Glomerular visceral epithelial cell (primary cell): ENCODE measurements at regions not wholly inside any gene's neighbourhood (a gene's known extent, or its start where the extent isn't known, plus 50 kb on each side); places are given as distances from the start of the nearest gene placed in this dataset.
"Not testable (repeated sequence)": the region's sequence is repeated elsewhere in the genome, so short reads cannot be mapped to it uniquely, and the experiment has no call there.

Source experiments
- DNase-seq: peaks from one replicate; pipeline ENCODE4 v3.0.0-alpha.2; 2016; ENCODE audit errors: extremely low spot score

DNA sequence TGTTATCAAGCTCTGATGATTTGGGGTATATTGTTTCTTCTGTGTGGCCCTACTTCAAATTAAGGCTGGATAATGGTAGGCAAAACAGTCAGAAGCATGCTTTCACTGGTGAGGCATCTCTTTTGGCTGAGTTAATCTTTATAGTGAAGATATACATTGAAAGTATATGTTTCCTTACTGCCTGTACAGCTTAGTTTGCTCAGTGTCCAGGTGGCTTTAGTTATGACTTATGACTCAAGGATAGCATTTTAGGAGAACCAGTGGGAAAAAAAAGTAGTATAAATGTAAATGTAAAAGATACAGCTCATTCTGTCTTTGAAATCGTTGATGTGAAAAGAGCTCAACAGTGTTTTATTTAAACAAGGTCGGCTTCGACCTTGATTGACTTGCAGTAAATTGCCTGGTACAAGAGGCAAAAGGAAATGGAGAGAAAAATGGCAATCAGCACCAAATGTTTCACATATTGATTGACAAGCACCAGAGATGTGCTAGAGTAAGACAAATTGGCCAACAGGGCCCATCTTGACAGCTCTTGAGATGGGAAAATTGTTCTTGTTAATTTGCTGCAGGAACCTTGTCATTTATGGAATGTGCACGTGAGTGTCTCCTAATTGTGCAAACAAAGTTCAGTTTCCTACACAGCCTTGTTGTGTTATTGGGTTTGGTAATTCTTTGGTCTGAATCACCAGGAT is 447.4 kb upstream of the WWC1 start:
- no peak for DNase-seq

DNA sequence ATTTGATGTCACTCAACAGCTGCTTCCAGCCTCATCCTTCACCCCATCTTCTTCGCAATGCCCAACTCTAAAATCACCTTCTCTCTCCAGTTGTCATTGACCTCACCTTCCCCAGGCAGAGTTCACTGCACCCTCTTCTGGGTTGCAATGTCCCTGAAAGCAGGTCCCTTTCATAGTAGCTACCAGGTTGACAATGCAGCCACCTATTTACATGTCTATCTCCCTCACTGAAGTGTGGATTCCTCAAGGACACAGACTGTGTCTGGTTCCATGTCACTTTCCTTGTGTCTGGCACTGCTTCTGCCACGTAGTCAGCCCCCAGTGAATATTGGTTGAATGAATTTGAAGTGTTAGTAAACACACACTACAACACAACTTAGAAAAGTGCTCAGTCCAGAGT is 445.5 kb upstream of the WWC1 start:
- no peak for DNase-seq

DNA sequence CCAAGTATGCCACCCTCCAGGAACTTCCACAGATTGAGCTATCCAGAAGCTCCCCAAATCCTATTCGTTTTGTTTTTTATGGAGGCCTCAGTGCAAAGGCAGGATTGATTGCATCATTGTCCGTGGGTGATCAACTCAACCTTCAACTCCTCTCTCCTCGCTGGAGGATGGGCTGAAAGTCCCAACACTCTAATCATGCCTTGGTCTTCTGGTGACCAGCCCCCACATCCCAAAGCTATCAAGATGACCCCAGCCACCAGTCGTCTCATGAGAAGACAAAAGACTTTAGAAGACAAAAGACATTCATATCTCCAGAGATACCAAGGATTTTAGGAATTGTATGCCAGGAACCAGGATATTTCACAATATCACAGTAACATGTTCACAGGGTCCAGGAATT is 441.6 kb upstream of the WWC1 start:
- DNase-seq: no peak

DNA sequence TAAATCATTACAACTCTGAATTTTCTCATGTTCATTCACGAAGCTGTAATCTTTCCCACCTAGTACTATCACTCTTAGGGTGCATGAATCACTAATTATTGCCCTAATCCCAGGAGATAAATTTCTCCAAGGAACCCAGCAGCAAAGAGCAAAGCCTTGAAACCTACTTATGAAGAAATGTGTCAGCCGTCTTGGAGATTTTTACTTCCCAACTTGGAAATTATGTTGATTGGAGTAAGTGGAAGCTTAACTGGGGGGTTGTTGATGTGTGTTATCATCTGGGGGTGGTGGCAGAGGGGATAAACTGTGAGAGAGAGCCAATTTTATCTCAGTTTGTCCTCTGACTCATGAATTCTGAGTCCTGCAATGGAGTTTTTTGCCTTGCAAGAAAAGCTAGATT is 440.5 kb upstream of the WWC1 start:
- DNase-seq: no peak

DNA sequence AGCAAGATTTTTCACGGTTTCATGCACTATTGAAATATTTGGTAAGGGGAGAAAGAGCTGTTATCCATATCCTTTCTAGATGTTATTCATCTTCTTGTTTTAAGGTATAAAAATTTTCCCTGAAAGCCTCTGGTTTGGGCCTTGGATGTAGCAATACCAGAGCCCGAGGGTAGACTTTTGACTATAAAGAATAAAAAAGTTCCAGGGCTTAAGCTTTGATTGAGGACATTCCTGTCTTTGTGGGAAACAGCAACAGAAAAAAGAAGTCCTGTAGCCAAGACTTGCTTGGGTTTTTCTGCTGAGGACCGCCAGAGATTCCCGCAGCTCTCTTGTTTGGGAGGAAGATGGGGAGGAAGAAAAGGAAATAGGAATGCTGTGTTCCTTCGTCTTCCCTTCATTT is 440.0 kb upstream of the WWC1 start:
- no peak for DNase-seq

DNA sequence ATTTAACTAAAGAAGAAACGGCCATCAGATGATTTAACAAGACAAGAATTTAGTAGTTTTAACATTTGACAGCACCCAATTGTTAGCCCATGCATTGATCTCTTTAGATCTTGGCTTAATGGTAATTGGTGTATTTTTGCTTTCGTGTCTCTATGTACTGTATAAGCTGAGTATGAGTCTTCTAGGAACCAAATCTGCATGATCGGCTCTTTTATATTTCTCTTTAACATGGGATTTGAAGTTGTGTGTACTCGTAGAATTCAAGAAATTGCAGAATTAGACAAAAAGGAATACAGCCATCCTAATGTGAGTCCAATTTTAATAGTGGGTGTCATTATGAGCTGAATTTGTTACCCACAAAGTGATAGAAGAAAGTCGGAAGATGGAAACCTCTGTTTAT is 438.9 kb upstream of the WWC1 start:
- no peak for DNase-seq

DNA sequence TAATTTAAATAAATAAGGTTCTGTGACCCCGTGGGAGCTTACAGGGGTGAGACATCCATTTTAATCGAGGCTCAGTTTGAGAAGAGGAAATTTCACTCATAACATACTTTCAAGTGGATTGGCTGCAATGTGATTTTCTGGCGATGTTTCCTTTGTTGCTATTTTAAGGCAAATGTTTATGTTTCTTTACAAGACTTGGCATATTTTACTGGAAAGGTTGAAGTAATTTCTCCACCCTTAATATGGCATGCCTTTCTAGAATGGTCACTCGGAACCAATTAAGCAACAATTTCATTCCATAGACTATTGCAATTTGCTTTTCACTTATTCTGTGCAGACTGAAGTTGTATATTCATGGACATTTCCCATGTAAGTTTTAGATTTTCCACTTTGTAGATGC is 438.0 kb upstream of the WWC1 start:
- no peak for DNase-seq

DNA sequence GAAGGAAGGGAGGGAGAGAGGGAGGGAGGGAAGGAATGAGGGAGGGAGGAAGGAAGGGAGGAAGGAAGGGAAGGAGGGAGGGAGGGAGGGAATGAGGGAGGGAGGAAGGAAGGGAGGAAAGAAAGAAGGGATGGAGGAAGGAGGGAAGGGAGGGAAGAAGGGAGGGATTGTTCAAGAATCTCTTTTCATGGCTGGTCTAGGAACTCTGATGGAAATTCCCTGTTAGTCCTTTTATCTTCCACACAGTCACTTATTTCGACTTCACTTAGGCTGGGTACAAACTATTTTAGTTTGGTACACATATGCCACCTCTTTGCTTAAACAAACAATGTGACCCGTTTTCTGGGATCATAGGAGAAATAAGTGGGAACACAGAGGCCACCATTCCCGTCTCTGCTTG is 435.6 kb upstream of the WWC1 start:
- DNase-seq: no peak

DNA sequence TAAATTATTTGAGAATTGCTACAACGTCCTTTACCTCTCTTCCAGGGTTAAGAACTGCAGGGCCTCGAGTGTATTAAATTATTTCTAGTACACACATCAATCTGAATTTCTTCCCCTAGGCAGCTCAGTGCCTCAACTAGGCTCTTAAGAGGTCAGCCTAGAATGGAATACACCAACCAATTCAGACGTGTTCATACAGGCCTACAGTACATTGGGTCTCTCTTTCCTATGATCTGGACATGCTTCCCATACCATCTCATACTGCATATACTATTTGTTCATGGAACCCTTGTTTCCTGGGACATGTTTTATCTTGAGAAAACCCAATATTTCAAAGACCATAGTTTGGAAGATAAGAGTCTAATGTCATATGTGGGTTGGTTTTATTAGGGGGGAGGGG is 434.1 kb upstream of the WWC1 start:
- no peak for DNase-seq

DNA sequence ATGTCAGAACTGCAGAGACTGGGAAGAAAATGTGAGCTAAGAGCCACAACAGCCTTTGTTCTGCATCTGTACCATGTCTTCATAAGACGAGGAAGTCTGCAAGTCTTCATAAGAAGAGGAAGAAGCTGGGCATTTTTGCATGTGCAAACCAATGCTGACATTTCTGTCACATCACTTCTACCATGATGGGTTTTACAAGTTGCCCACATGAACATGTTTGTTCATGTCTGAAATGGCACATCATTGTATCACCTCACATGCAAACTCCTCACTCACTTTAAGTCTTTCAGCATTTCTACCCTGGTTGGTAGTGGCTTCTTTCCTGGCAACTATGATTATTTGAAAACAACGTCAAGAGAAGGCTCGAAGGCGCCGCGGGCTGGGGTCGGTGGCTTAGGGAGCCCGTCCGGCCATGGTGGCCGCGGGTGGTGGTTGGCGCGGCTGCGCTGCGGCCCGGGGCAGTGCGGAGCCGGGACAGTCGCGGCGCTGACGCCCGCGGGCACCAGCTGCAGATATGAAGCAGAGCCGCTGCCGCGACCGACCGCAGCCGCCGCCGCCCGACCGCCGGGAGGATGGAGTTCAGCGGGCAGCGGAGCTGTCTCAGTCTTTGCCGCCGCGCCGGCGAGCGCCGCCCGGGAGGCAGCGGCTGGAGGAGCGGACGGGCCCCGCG is 433.1 kb upstream of the WWC1 start:
- not testable (repeated sequence) for DNase-seq

DNA sequence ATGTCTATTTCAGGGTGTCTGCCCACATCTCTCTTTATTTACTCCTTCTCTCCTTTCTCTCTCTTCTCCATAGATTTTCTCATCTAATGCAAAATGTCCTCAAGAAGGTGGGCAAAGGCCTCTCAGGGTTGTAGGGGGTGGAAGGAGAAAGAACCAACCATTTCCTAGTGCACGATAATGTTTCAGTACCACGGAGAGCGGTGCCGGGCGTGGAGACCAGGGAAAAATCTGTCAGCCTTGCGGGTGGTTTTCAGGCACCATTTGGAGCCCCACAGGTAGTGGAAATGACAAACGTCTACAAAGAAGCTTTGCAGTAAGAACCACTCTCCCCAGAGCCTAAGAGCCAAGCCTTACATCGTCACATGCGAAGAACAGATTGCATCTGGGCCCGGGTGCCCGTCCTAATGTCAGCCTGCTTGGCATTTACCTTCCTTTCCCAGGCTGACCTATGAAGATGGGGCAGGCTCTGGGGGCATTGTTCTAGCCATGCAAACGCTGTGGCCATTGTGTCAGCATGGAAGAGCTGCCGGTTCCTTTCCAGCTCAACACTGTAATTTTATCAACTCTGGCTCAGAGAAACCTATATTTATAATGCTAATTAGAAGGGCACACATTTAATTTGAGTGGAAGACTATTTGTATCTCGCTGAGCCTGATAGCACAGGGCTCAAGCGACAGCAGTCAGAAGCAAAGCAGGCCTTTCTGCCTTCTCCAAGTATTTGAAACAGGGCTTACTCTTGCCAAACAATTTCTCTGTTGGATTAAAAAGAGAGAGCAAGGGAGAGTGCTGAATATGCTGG is 430.1 kb upstream of the WWC1 start:
- peak; percentile 23 for DNase-seq

DNA sequence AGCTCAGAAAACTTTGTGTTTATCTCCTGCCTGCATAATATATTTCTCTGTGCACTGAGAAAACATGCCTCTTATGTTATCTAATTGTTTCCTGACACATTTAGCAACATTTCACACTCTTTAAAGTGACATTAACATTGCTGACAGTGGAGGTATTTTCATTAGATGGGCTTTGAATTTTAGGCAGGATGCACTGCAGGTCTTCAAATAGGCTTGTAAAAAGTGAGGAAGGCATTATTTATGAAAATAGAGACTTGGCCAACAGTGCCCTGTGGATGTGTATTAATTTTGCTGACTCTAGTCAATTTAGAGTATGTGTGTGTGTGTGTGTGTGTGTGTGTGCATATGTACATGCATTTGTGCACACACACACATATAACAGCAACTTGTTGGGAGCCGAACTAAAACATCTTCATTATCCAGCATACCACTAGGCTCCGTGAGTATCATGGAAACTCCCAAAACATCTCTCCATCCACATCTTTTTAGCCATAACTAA is 429.5 kb upstream of the WWC1 start:
- no peak for DNase-seq

DNA sequence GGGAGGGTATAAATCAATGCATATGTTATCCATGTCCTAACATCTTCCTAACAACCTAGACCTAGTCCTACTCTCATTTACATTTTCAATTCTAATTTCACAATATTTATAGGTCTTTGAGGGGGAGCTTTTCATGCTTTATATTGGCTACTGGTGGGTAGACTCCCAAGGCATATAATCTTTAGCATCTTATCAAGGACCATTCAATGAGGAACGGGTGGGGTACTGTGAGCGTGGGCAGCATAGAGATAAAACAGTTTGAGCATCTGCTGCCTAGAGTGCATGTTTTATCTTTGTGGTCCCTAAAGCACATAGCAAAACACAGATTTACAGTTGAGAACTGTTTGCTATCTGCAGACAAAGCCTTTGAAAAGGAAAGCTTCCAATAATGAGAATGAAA is 427.6 kb upstream of the WWC1 start:
- no peak for DNase-seq

DNA sequence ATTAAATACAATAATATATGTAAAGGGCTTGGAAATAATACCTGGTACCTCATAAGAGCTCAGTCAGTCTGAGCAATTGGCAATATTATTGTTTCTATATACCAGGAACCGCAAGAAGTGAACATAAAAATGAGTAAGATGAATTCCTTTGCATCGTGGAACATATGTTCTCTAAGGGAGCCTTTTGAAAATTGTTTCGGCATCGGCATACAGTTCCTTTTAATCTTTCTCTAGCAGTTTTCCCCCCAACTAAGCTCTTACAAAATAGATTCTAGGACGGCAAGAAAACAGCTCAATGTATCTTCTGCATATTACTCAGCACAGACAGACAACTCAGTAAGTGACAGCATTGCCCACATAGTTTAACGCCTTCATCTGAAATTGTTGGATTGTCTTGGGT is 426.6 kb upstream of the WWC1 start:
- no peak for DNase-seq

DNA sequence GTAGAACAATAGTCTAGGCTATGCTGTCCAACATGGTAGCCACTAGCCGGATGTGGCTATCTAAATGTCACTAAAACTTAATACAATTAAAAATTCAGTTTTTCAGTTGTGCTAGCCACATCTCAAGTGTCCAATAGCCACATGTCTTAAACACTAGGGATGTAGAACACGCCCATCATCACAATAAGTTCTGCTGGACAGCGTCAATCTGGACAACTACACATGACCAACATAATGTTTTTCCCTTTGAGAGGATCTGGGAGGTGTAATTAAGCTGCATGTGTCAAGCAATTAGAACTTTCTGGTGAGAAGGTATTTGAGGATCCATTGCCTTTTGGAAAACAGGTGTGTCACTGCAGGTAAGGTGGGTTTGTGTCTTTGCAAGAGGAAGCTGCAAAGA is 424.6 kb upstream of the WWC1 start:
- no peak for DNase-seq

DNA sequence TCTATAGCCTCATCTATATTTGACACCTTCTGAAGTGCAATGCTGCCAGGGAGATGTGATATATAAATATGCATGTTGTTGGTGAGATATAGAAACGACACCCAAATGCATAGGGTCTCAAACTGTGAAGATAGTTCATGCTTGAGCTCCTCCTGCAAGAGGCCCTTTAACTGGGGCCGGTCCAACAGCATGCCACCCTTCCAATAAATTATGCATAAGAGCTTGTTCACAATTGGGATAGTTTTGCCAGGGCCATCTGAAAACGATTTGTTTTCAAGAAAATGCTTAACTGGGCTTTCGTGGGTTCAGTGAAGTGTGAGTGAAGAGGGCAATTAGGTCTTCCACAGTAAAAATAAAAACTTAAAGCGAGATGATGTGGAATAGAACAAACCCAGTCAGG is 424.2 kb upstream of the WWC1 start:
- DNase-seq: no peak

DNA sequence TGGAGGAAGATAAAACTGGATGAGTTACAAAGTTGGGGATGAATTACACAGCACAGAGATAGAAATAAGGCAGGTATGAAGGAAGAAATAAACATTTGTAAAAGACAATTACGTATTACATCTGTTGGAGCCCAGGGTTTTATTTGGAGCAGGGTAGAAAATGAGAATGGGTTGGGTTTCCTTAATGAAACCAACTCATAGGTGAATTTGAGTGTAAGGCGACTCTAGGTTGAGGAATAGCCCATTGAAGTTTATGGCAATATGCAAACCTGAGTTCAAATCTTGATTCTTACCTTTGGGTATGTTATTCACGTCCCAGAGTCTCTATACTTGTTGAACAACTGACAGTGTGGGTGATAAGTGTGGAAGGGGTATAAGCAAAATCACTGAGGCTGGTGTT is 422.3 kb upstream of the WWC1 start:
- no peak for DNase-seq

DNA sequence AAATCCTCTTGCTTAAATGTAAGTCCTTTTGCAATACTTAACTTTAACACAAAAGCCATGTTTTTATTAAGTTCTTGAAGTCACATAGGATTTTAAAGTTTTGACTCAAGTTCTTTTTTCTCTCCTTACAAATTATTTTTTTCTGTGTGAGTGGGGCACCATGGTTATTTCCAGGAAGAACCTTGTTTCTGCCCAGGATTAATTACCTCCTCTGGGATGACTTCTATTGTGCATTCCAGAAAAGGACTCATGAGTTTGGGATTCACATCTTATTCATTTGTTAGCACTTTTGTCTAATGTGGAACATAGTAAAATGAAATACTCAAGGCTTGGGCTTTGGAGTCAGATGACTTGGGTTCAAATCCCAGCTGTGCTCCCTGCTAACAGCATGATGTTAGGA is 421.4 kb upstream of the WWC1 start:
- DNase-seq: peak; percentile 10

DNA sequence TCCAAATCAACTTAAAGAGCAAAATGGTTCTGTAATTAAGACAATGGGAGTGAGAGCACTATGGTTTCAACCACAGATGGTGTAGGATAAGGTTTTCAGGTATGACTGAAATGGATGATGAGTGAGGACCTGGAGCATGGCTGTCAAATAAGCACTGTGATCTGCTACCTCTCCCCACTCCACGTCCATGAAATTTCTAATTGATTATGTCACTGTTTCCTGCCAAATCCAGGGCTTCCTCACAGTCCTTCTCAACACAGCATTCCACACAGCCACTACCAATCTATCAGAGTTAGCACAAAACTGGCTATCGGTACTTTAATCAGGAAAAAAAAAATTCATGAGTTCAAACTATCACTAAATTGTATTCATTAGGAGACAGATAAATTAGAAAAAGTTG is 420.4 kb upstream of the WWC1 start:
- DNase-seq: peak; percentile 31

DNA sequence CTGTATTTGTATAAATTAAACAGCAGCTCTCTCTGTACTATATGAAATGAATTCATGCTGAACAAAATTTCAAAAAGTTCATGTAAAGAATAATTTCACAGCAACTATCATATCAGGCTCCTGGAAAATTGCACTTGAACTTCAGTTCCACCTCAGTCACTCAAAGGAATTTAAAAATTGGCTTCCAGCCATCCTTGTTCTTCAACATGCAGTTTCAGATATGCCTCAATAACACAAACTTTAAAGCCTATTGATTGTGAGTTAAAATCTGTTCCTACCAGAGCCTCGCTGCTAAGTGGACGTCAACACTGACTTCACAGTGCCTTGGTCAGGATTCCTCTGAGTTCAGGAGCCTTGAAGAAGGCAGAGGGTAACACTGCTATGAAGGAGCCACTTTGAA is 418.7 kb upstream of the WWC1 start:
- peak; percentile 48 for DNase-seq

DNA sequence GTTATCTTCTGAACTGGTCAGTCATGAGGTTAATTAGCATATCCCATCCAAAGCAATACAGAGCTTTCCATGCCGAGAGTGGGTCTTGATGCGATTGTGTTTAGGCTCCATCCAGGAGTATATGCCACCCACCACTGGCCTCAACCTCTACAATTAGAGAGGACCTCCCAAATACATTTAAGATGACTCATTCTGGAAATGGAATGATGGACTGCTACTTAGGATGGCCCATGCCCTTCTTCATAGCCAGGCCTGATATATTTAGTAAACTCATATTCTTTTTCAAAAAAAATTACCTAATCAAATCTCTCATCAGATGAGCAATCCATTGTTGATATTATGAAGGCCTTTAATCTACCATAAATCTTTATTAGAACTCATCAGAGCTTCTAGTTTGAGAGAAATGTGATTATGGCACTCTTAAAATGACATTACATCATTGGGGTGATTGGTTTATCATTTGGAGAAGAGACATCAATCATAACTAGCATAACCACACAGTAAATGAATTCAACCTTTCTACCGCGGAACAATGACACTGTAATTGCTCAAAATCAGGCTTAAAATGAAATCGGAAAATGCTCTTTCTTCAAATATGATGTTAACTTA is 414.2 kb upstream of the WWC1 start:
- DNase-seq: no peak

DNA sequence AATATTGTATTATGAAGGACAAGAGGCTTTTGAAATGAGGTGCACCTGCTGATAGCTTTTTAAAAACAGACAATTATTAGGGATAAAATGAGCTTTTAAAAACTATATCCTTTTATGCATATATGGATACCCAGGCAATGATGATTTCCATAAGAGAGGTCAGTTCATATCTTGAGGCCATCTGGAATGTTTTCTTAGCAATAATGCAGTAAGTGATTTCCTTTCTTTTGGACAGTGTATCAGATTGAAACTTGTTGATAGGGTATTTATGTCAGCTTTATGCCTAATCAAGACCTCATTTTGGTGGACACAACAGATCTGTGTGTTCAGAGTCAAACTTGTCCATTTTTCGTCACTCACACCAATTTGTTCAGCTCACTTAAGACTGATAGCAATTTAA is 413.5 kb upstream of the WWC1 start:
- no peak for DNase-seq

DNA sequence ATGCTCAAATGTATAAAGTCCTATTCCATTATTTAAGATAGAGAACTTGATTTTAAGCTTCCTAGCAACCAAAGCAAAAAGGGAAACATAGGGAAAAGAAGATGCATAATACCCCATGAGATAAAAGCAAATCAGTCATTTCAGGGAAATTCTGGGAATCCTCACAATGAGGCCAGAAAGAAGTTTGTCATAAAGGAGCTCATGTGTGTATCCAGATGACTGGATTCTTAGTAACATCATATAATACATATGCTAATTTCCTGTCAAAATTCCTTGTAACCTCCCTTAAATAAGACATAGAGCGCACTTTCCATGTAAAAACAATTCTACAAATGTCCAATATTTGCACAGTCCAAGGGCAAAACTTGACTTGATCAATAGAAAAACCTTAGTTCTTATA is 411.0 kb upstream of the WWC1 start:
- no peak for DNase-seq
